ENCODE measurements at regions not wholly inside any gene's neighbourhood (a gene's known extent, or its start where the extent isn't known, plus 50 kb on each side); places are given as distances from the start of the nearest gene placed in this dataset.

DNA sequence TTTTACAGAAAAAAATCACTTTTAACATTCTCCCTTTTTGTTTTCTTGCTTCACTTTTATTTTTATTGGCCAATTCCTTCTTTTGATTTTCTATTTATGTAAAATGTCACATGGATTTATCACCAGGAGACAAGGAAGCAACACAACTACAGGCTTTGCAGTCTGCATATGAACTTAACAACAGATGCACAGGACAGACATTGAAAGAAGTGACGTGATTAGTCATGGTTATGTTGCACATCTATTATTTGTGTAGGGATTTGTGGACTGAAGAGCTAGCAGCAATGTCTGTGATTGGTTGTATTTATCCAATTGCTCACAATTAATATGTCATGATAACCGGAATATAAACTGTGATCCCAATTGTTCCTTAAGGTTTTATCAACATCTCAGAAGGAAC lies 147.8 kb upstream of the KLF3 start (continued):
- TF ChIP-seq, protein P1, sequence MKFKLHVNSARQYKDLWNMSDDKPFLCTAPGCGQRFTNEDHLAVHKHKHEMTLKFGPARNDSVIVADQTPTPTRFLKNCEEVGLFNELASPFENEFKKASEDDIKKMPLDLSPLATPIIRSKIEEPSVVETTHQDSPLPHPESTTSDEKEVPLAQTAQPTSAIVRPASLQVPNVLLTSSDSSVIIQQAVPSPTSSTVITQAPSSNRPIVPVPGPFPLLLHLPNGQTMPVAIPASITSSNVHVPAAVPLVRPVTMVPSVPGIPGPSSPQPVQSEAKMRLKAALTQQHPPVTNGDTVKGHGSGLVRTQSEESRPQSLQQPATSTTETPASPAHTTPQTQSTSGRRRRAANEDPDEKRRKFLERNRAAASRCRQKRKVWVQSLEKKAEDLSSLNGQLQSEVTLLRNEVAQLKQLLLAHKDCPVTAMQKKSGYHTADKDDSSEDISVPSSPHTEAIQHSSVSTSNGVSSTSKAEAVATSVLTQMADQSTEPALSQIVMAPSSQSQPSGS (IDR thresholded peaks at IDR 0.05; ENCODE audit: low read length) = no peak
- no peak for TF ChIP-seq NANOG (IDR thresholded peaks at IDR 0.05; ENCODE audit: insufficient read depth, low read depth, low read length, poor library complexity, severe bottlenecking)
- no peak for TF ChIP-seq NRF1 (IDR thresholded peaks at IDR 0.05; ENCODE audit: low read depth, low read length)
- no peak for TF ChIP-seq CEBPB (IDR thresholded peaks at IDR 0.05; ENCODE audit: low read depth, low read length)
- no peak for TF ChIP-seq SIN3A (conservative IDR thresholded peaks at IDR 0.05 in 1 of 2, IDR thresholded peaks at IDR 0.05 in 1 of 2; ENCODE audit: low read depth in 1 of 2, low read length in 2 of 2)
